OCI-LY3 (cell line): ENCODE measurements at regions not wholly inside any gene's neighbourhood (a gene's known extent, or its start where the extent isn't known, plus 50 kb on each side); places are given as distances from the start of the nearest gene placed in this dataset.

Experiments used
- H2AFZ ChIP-seq: fragments of 200-600, 300-600 bp; shearing (Covaris generic); 2 replicates; pipeline ENCODE4 v1.6.0; 2014; ENCODE audit warnings: antibody characterized with exemption, low read depth, low read length
- H3K27ac ChIP-seq: fragments of 200-600, 300-600 bp; sonication (generic); 2 replicates; pipeline ENCODE4 v1.5.1; 2014; ENCODE audit warnings: mild to moderate bottlenecking, low read length, moderate library complexity, mixed read lengths
- H3K27me3 ChIP-seq: fragments of 200-600, 300-600 bp; sonication (generic); 2 replicates; pipeline ENCODE4 v1.6.1; 2014; ENCODE audit warnings: low read depth, low read length, mixed read lengths
- H3K36me3 ChIP-seq: fragments of 200-600, 300-600 bp; sonication (generic); replicated peaks from 2 replicates; pipeline ENCODE3; 2014; ENCODE audit warnings: low read depth, low read length, mixed read lengths
- H3K4me1 ChIP-seq: fragments of 300-600, 200-600 bp; sonication (generic); 2 replicates; pipeline ENCODE4 v1.6.1; 2014; ENCODE audit warnings: low read length, mixed read lengths
- H3K4me2 ChIP-seq: fragments of 200-600, 300-600 bp; sonication (generic); 2 replicates; pipeline ENCODE4 v1.6.1; 2014; ENCODE audit warnings: low read length, mixed read lengths
- H3K4me3 ChIP-seq: fragments of 300-600, 200-600 bp; sonication (generic); 2 replicates; pipeline ENCODE4 v1.5.1; 2014; ENCODE audit warnings: antibody characterized with exemption, mild to moderate bottlenecking, low read length, moderate library complexity
- H3K79me2 ChIP-seq: fragments of 300-600, 200-600 bp; shearing (Covaris generic); 2 replicates; pipeline ENCODE4 v1.6.1; 2014; ENCODE audit warnings: mild to moderate bottlenecking, low read length, mixed read lengths
- H3K9ac ChIP-seq: fragments of 300-600, 200-600 bp; shearing (Covaris generic); 2 replicates; pipeline ENCODE4 v1.6.0; 2014; ENCODE audit warnings: mild to moderate bottlenecking, low read length, moderate library complexity
- H3K9me3 ChIP-seq: fragments of 200-600, 300-600 bp; shearing (Covaris generic); 2 replicates; pipeline ENCODE4 v1.6.1; 2014; ENCODE audit warnings: low read length, mixed read lengths; ENCODE audit not compliant: insufficient read depth
- H4K20me1 ChIP-seq: fragments of 200-600, 300-600 bp; sonication (generic); 2 replicates; pipeline ENCODE4 v1.6.1; 2016; ENCODE audit warnings: low read length, mixed read lengths; ENCODE audit not compliant: insufficient read depth
- EZH2phosphoT487 ChIP-seq: fragments of 200-600 bp; shearing (Covaris generic); IDR thresholded peaks from 2 replicates; pipeline ENCODE4 v1.6.1; 2018; ENCODE audit warnings: antibody characterized with exemption, mixed run types, low read depth
- TF ChIP-seq, protein P1 (sequence below): fragments of 200-600, 300-600 bp; sonication (generic); IDR thresholded peaks from 2 replicates; pipeline ENCODE4 v1.5.1; 2014; ENCODE audit warnings: antibody characterized with exemption, low read length, low read depth

DNA sequence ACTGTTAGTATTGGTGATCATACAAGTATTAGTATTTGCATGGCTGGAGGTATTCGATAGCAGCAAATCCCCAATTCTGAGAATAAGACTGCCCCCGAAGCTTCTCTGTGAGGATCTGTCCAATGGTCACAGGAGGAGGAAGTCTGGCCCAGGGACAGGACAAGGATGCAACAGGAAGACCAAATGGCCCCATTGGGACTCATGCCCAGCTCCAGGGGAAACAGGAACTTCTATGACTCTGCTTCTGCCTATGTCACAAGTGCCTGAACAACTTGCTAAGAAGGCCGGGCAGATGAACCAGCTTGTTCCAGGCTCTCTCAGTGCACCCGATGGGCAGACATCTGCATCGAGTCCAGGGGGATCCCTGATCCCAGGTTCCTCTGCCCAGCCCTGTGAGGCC lies 172.0 kb upstream of the GRB10 start:
- Histone ChIP-seq H3K79me2 (no peaks in the 10 kb centered on the region), H3K9me3 (no peaks in the 10 kb centered on the region), H3K27me3 (no peaks in the 10 kb centered on the region; the same call in 1 of the 2 replicates), H3K27ac (no peak overlapping the region), H3K4me1 (no peaks in the 10 kb centered on the region), H3K36me3 (no peaks in the 10 kb centered on the region), H3K4me2 (no peak overlapping the region), H4K20me1 (no peaks in the 10 kb centered on the region), H3K9ac (no peak overlapping the region), H2AFZ (no peak overlapping the region), H3K4me3 (no peak overlapping the region)
- TF ChIP-seq EZH2phosphoT487 = no peak
- TF ChIP-seq, protein P1, sequence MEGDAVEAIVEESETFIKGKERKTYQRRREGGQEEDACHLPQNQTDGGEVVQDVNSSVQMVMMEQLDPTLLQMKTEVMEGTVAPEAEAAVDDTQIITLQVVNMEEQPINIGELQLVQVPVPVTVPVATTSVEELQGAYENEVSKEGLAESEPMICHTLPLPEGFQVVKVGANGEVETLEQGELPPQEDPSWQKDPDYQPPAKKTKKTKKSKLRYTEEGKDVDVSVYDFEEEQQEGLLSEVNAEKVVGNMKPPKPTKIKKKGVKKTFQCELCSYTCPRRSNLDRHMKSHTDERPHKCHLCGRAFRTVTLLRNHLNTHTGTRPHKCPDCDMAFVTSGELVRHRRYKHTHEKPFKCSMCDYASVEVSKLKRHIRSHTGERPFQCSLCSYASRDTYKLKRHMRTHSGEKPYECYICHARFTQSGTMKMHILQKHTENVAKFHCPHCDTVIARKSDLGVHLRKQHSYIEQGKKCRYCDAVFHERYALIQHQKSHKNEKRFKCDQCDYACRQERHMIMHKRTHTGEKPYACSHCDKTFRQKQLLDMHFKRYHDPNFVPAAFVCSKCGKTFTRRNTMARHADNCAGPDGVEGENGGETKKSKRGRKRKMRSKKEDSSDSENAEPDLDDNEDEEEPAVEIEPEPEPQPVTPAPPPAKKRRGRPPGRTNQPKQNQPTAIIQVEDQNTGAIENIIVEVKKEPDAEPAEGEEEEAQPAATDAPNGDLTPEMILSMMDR = no peak

DNA sequence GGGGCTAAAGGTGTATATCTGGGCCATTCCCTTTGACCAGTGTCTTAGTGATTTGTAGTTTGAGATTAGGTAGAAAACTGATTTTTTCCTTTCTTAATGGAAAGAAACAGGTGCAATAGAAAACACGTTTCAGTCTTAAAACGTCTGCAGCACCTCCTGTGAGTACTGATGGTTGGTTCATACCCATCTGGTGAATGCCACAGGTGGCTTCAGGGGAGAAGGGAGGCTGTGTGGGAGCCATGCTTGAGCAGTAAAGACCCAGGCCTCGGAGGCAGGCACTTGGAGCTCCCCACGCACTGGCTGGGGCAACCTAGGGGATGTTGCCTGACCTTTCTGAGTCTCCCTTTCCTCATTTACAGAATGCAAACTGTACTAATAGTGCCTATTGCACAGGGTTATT lies 171.5 kb upstream of the GRB10 start:
- H3K9ac ChIP-seq = no peak overlapping the region

DNA sequence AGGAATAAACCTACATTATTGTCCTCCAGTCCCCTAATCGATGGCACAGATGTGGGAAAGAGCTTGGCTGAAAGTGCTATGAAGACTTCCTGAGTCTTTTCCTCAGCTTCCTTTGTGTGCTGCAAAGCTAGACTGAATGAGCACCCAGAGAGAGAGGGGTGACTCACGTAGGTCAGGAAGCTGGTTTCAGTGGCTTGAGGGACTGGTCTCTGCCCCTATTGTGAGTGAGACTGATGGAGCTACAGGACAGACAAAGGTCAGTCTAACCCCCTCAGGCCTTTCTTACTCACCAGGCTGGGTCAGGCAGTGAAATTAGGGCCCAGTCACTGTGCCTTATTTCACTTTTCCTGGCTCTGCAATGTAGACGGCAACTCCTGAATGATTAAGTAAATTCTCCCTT lies 171.1 kb upstream of the GRB10 start:
- no peak overlapping the region for H3K9ac ChIP-seq
- H3K4me1 ChIP-seq = no peaks in the 10 kb centered on the region
- H2AFZ ChIP-seq = no peak overlapping the region
- no peak overlapping the region for H3K27ac ChIP-seq
- no peaks in the 10 kb centered on the region for H3K36me3 ChIP-seq
- no peak overlapping the region for H3K4me3 ChIP-seq
- no peaks in the 10 kb centered on the region for H3K79me2 ChIP-seq
- H4K20me1 ChIP-seq = no peaks in the 10 kb centered on the region
- TF ChIP-seq, protein P1 = no peak
- no peak for TF ChIP-seq EZH2phosphoT487
- no peaks in the 10 kb centered on the region for H3K9me3 ChIP-seq
- no peak overlapping the region for H3K4me2 ChIP-seq
- no peaks in the 10 kb centered on the region; the same call in 1 of the 2 replicates for H3K27me3 ChIP-seq

More for the DNA sequence above, 171.5 kb upstream of the GRB10 start:
- Histone ChIP-seq H3K4me2 (no peak overlapping the region), H3K4me1 (no peaks in the 10 kb centered on the region), H3K36me3 (no peaks in the 10 kb centered on the region), H2AFZ (no peak overlapping the region), H3K79me2 (no peaks in the 10 kb centered on the region), H4K20me1 (no peaks in the 10 kb centered on the region), H3K9me3 (no peaks in the 10 kb centered on the region), H3K27me3 (no peaks in the 10 kb centered on the region; the same call in 1 of the 2 replicates), H3K27ac (no peak overlapping the region), H3K4me3 (no peak overlapping the region)
- TF ChIP-seq EZH2phosphoT487 = no peak
- TF ChIP-seq, protein P1 = no peak

DNA sequence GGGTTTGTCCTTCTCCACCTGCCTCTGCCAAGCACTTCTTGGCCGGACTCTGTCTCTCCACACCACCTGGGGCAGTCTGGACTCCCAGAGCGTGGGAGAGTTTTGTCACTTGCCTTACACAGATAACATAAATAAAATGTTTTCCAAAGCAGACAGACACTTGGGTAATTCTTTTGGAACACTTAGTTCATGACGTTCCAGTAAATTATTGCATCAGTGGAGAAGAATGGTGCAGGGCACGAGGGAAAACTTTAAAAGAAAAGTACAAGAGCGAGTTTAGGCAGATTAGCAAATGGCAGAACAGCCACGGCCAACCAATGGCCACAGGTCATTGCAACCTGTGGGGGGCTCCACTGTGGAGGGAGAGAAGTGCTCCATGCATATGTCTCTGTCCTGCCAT lies 170.6 kb upstream of the GRB10 start:
- Histone ChIP-seq H3K4me2 (no peak overlapping the region), H3K27me3 (no peaks in the 10 kb centered on the region; the same call in 1 of the 2 replicates), H4K20me1 (no peaks in the 10 kb centered on the region), H3K27ac (no peak overlapping the region), H3K4me1 (no peaks in the 10 kb centered on the region), H3K9ac (no peak overlapping the region), H3K79me2 (no peaks in the 10 kb centered on the region), H3K9me3 (no peaks in the 10 kb centered on the region), H3K4me3 (no peak overlapping the region), H2AFZ (no peak overlapping the region), H3K36me3 (no peaks in the 10 kb centered on the region)
- TF ChIP-seq, protein P1 = no peak
- no peak for TF ChIP-seq EZH2phosphoT487
